Gastroesophageal sphincter (tissue), 4 donors: ENCODE measurements at regions not wholly inside any gene's neighbourhood (a gene's known extent, or its start where the extent isn't known, plus 50 kb on each side); places are given as distances from the start of the nearest gene placed in this dataset.

ENCODE experiments used
- ATAC-seq: fragments of 150-250 bp; one replicate; pipeline ENCODE4 v1.9.1; 2016; ENCODE audit warnings: mild to moderate bottlenecking, moderate library complexity
- H3K27ac ChIP-seq, 4 donors: fragments of 200-600 bp; sonication (generic) in 3 of 4; 1 replicate in 3 of 4; 2 replicates in 1 of 4; pipeline ENCODE4 v1.5.1; 2016 to 2019
- H3K27me3 ChIP-seq: fragments of 200-600 bp; sonication (generic); one replicate; pipeline ENCODE4 v1.5.1; 2019
- H3K36me3 ChIP-seq, 2 donors: fragments of 200-600 bp; sonication (generic); one replicate each; pipeline ENCODE4 v1.5.1; 2019; ENCODE audit warnings: control low read depth in 1 of 2
- H3K4me1 ChIP-seq, 3 donors: fragments of 200-600 bp; sonication (generic); 1 replicate in 2 of 3; 2 replicates in 1 of 3; pipeline ENCODE4 v1.5.1; 2016 to 2019; ENCODE audit warnings: control low read depth in 2 of 3
- H3K4me3 ChIP-seq, 2 donors: fragments of 200-600 bp; sonication (generic); one replicate each; pipeline ENCODE4 v1.5.1; 2019; ENCODE audit warnings: mild to moderate bottlenecking in 1 of 2, moderate library complexity in 1 of 2
- H3K9me3 ChIP-seq, 3 donors: fragments of 200-600 bp; sonication (generic); one replicate each; pipeline ENCODE4 v1.5.1; 2017 to 2019; ENCODE audit warnings: control low read depth in 2 of 3
- CTCF ChIP-seq, 4 experiments: fragments of 200-600 bp in 2 of 4; fragments of 450-650 bp in 2 of 4; sonication (generic) in 1 of 4; IDR thresholded peaks; one replicate each; pipeline ENCODE4 v1.5.1; 2017 to 2019; ENCODE audit warnings: antibody characterized with exemption in 4 of 4, mild to moderate bottlenecking in 2 of 4, moderate library complexity in 2 of 4
- EP300 ChIP-seq: sonication (generic); formaldehyde crosslinking; IDR thresholded peaks from one replicate; pipeline ENCODE4 v1.6.1; 2017; ENCODE audit warnings: antibody characterized with exemption, mild to moderate bottlenecking
- POLR2A ChIP-seq, 2 donors: fragments of 450-650 bp; IDR thresholded peaks; one replicate each; pipeline ENCODE4 v1.6.1; 2017; ENCODE audit warnings: antibody characterized with exemption in 2 of 2, mild to moderate bottlenecking in 2 of 2, moderate library complexity in 1 of 2
- POLR2AphosphoS5 ChIP-seq: sonication (generic); formaldehyde crosslinking; IDR thresholded peaks from one replicate; pipeline ENCODE4 v1.6.1; 2017; ENCODE audit warnings: antibody characterized with exemption
- WGBS, 2 donors: methylation state at CpG; one replicate each; pipeline ENCODE4 v1.1.5; 2018; ENCODE audit warnings: low coverage in 1 of 2; 5-methylcytosine and 5-hydroxymethylcytosine counted together

- TF ChIP-seq CTCF (IDR thresholded peaks at IDR 0.05): no peak
- WGBS, 2 donors: 41 to 59% methylated on average over 3 of the region's 3 CpGs
- ATAC-seq: no peak
- Histone ChIP-seq H3K4me3 (no peak overlapping the region), H3K9me3 (no peaks in the 10 kb centered on the region), H3K27me3 (no peaks in the 10 kb centered on the region), H3K4me1 (no peaks in the 10 kb centered on the region), H3K36me3 (no peaks in the 10 kb centered on the region), H3K27ac (no peak overlapping the region)
Observed at GRCh38 chr7:114021135-114021534, 102.3 kb upstream of the PPP1R3A start.

DNA sequence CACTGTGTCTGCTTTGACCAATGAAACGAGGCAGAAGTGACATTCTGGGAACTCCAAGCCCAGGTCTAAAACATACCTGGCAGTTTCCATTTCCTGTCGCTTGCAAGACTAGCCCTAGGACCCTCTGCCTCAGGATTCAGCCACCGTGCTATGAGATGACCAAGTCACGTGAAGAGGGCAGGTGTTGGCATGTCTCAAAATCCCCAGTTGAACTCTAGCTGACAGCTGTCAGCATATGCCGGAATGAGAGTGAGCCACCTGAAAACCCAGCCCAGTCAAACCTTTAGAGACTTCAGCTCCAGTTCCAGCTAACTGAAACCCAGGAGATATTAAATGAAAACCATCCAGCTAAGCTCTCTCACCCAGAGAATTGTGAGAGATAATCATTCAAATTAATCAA, 89.9 kb upstream of the PPP1R3A start:
- Histone ChIP-seq H3K4me3 (no peak overlapping the region), H3K36me3 (no peaks in the 10 kb centered on the region), H3K4me1 (no peaks in the 10 kb centered on the region), H3K9me3 (no peaks in the 10 kb centered on the region), H3K27me3 (no peaks in the 10 kb centered on the region), H3K27ac (no peak overlapping the region)
- no peak for ATAC-seq
- WGBS, 2 donors: 90 to 92% methylated on average over 5 of the region's 5 CpGs
- TF ChIP-seq CTCF (IDR thresholded peaks at IDR 0.05) (no peak), POLR2AphosphoS5 (no peak), POLR2A (IDR thresholded peaks at IDR 0.05) (no peak), EP300 (no peak)

GRCh38 chr7:114007386-114007785, 88.6 kb upstream of the PPP1R3A start:
- Histone ChIP-seq H3K9me3 (peaks cover 0 to 6% (median 0%) of the 10 kb centered on the region in 3 donors), H3K36me3 (no peaks in the 10 kb centered on the region), H3K4me1 (no peaks in the 10 kb centered on the region), H3K4me3 (no peak overlapping the region), H3K27ac (no peak overlapping the region), H3K27me3 (no peaks in the 10 kb centered on the region)
- 42 to 49% methylated on average over 2 of the region's 2 CpGs for WGBS, 2 donors
- TF ChIP-seq POLR2AphosphoS5 (no peak), CTCF (IDR thresholded peaks at IDR 0.05) (no peak), POLR2A (IDR thresholded peaks at IDR 0.05) (no peak), EP300 (no peak)
- no peak for ATAC-seq

GRCh38 chr7:113998934-113999333, 80.1 kb upstream of the PPP1R3A start:
- no peaks in the 10 kb centered on the region for H3K27me3 ChIP-seq

GRCh38 chr7:113996405-113996804, 77.6 kb upstream of the PPP1R3A start:
- ATAC-seq: no peak
- H3K36me3 ChIP-seq: no peaks in the 10 kb centered on the region
- 79 to 89% methylated on average over 2 to 4 of the region's 4 CpGs for WGBS, 2 donors
- H3K4me1 ChIP-seq: no peaks in the 10 kb centered on the region
- TF ChIP-seq POLR2AphosphoS5: no peak
- no peak for TF ChIP-seq POLR2A (IDR thresholded peaks at IDR 0.05)
- no peak for TF ChIP-seq CTCF (IDR thresholded peaks at IDR 0.05)
- no peak for TF ChIP-seq EP300
- no peaks in the 10 kb centered on the region for H3K27me3 ChIP-seq
- H3K27ac ChIP-seq: no peak overlapping the region
- H3K4me3 ChIP-seq: no peak overlapping the region
- peaks cover 0 to 11% (median 0%) of the 10 kb centered on the region in 3 donors for H3K9me3 ChIP-seq

More at GRCh38 chr7:113998934-113999333, 80.1 kb upstream of the PPP1R3A start:
- Histone ChIP-seq H3K27ac (no peak overlapping the region), H3K4me1 (no peaks in the 10 kb centered on the region), H3K4me3 (no peak overlapping the region), H3K9me3 (peaks cover 0 to 25% (median 0%) of the 10 kb centered on the region in 3 donors), H3K36me3 (no peaks in the 10 kb centered on the region)
- ATAC-seq: no peak
- TF ChIP-seq CTCF (IDR thresholded peaks at IDR 0.05) (no peak), POLR2AphosphoS5 (no peak), POLR2A (IDR thresholded peaks at IDR 0.05) (no peak), EP300 (no peak)
